Erythroblast (primary cell): ENCODE measurements at regions not wholly inside any gene's neighbourhood (a gene's known extent, or its start where the extent isn't known, plus 50 kb on each side); places are given as distances from the start of the nearest gene placed in this dataset.

Experiments
- GATA1 ChIP-seq: IDR thresholded peaks from 2 replicates; pipeline ENCODE4 v1.6.1; 2011; ENCODE audit warnings: low read depth, mild to moderate bottlenecking, control low read depth, low read length, moderate library complexity
- POLR2A ChIP-seq: IDR thresholded peaks from 2 replicates; pipeline ENCODE4 v1.6.1; 2011; ENCODE audit warnings: mild to moderate bottlenecking, low read length

GRCh38 chr1:5427026-5427613 is 565.1 kb downstream of the NPHP4 start:
- TF ChIP-seq POLR2A, result no peak
- no peak for TF ChIP-seq GATA1
